Calu3 (cell line): ENCODE measurements at regions not wholly inside any gene's neighbourhood (a gene's known extent, or its start where the extent isn't known, plus 50 kb on each side); places are given as distances from the start of the nearest gene placed in this dataset.
"Not testable (repeated sequence)": the region's sequence is repeated elsewhere in the genome, so short reads cannot be mapped to it uniquely, and the experiment has no call there.

ENCODE experiments used
- BruUV-seq: library from RNA; stranded (reverse); fragments of 400-500 nt; replicated peaks from 2 replicates; lab custom pipeline; 2021; lab: Mats Ljungman, UMichigan
- CTCF ChIA-PET: fragments of 300-600 bp; sonication (Branson Sonifier 250); formaldehyde crosslinking; loops from one replicate; lab custom pipeline; 2022; ENCODE audit warnings: antibody characterized with exemption; lab: Charles Lee
- DNase-seq: peaks from one replicate; pipeline ENCODE4 v3.0.0; 2022
- H3K27ac Mint-ChIP-seq: one replicate; pipeline ENCODE4 v1.8.0; 2022; ENCODE audit warnings: mixed read lengths; ENCODE audit not compliant: unreplicated experiment
- H3K27me3 Mint-ChIP-seq: one replicate; pipeline ENCODE4 v1.8.0; 2022; ENCODE audit warnings: mixed read lengths; ENCODE audit not compliant: unreplicated experiment
- H3K36me3 Mint-ChIP-seq: one replicate; pipeline ENCODE4 v1.8.0; 2022; ENCODE audit warnings: mild to moderate bottlenecking, moderate library complexity, mixed read lengths; ENCODE audit not compliant: insufficient read depth, unreplicated experiment
- H3K4me1 Mint-ChIP-seq: one replicate; pipeline ENCODE4 v1.8.0; 2022; ENCODE audit warnings: mild to moderate bottlenecking, low read depth, mixed read lengths; ENCODE audit not compliant: unreplicated experiment
- H3K4me3 Mint-ChIP-seq: one replicate; pipeline ENCODE4 v1.8.0; 2022; ENCODE audit warnings: mild to moderate bottlenecking, low read depth, moderate library complexity, mixed read lengths; ENCODE audit not compliant: unreplicated experiment
- H3K9me3 Mint-ChIP-seq: one replicate; pipeline ENCODE4 v1.8.0; 2022; ENCODE audit warnings: low read depth, mixed read lengths; ENCODE audit not compliant: unreplicated experiment
- intact Hi-C: fragments of 100-400 bp; cut with micrococcal nuclease; formaldehyde crosslinking; loops from one replicate; pipeline ENCODE4 v1.10.0; 2022; ENCODE audit not compliant: unreplicated experiment
- TF ChIP-seq, protein P1 (sequence below): fragments of 200-600 bp; IDR thresholded peaks from one replicate; pipeline ENCODE4 v1.8.0; 2022; ENCODE audit warnings: antibody characterized with exemption; ENCODE audit not compliant: unreplicated experiment

DNA sequence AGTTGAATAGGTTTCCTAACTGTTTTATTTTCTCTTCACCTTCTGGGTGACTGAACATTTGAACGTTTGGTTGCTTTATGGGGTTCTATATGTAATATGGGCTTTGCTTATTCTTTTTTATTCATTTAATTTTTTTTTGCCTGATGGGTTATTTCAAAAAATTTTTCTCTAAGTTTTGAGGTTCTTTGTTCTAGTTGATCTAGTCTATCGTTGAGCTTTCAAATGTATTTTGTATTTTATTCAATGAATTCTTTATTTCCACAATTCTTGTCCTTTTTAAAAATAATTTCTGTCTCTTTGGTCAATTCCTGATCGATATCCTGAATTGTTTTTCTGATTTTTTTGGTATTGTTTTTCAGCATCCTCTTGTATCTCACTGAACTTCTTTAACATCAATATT, 239.5 kb upstream of the PCDH9 start:
- H3K27me3 Mint-ChIP-seq, result no peaks in the 10 kb centered on the region
- H3K4me1 Mint-ChIP-seq, result no peaks in the 10 kb centered on the region
- no peak overlapping the region for H3K4me3 Mint-ChIP-seq
- intact Hi-C loops, result no loop called here
- TF ChIP-seq, protein P1, sequence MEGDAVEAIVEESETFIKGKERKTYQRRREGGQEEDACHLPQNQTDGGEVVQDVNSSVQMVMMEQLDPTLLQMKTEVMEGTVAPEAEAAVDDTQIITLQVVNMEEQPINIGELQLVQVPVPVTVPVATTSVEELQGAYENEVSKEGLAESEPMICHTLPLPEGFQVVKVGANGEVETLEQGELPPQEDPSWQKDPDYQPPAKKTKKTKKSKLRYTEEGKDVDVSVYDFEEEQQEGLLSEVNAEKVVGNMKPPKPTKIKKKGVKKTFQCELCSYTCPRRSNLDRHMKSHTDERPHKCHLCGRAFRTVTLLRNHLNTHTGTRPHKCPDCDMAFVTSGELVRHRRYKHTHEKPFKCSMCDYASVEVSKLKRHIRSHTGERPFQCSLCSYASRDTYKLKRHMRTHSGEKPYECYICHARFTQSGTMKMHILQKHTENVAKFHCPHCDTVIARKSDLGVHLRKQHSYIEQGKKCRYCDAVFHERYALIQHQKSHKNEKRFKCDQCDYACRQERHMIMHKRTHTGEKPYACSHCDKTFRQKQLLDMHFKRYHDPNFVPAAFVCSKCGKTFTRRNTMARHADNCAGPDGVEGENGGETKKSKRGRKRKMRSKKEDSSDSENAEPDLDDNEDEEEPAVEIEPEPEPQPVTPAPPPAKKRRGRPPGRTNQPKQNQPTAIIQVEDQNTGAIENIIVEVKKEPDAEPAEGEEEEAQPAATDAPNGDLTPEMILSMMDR, result no peak
- no peak for DNase-seq
- BruUV-seq, result no TSS peak
- peaks cover 2% of the 10 kb centered on the region for H3K9me3 Mint-ChIP-seq
- CTCF ChIA-PET, result no interaction called here
- H3K27ac Mint-ChIP-seq, result no peak overlapping the region
- no peaks in the 10 kb centered on the region for H3K36me3 Mint-ChIP-seq

DNA sequence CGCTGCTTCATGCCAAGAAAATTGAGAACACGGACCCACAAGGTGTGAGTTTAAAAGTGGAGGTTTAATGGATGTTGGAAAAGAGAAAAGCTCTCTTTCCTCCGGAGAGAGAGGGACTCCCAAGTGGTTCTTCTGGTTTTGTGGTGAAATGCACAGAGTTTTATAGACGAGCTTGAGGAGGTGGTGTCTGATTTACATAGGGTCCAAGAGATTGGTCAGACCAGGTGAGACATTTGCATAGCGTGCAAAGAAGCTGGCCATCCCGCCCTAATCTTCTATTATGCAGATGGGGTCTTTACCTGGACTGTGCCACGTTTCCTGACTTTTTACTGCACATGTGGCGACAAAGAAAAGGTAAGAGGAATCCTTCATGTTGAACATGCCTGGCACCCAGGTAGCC, 236.4 kb upstream of the PCDH9 start:
- CTCF ChIA-PET, result no interaction called here
- DNase-seq, result no peak
- H3K9me3 Mint-ChIP-seq, result peaks cover 2% of the 10 kb centered on the region
- no peaks in the 10 kb centered on the region for H3K36me3 Mint-ChIP-seq
- TF ChIP-seq, protein P1, result no peak
- H3K27me3 Mint-ChIP-seq, result no peaks in the 10 kb centered on the region
- H3K4me1 Mint-ChIP-seq, result no peaks in the 10 kb centered on the region
- intact Hi-C loops, result no loop called here
- H3K27ac Mint-ChIP-seq, result no peak overlapping the region
- BruUV-seq, result no TSS peak
- no peak overlapping the region for H3K4me3 Mint-ChIP-seq

DNA sequence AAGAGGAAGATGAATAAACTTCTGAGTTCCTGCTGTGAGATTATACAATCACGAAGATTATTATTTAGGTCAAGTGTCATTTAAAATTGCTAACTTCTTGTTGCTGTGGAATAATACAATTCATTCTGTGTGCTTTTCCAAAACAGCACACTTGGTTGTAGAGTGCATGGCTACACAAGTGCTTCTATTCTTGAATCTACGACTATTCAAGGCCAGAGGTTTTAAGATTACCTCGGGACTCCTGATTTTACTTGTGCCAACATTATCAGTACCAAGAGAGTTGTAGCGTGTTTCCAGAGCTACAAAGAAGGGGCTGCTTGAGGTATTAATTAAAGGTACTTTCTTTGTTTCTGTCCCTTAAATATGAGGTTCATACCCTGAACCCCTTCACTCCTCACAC, 234.0 kb upstream of the PCDH9 start:
- no TSS peak for BruUV-seq
- TF ChIP-seq, protein P1, result no peak
- H3K27ac Mint-ChIP-seq, result no peak overlapping the region
- H3K36me3 Mint-ChIP-seq, result no peaks in the 10 kb centered on the region
- H3K27me3 Mint-ChIP-seq, result no peaks in the 10 kb centered on the region
- no peak overlapping the region for H3K4me3 Mint-ChIP-seq
- intact Hi-C loops, result no loop called here
- no peaks in the 10 kb centered on the region for H3K4me1 Mint-ChIP-seq
- peaks cover 5% of the 10 kb centered on the region for H3K9me3 Mint-ChIP-seq
- no peak for DNase-seq
- CTCF ChIA-PET, result no interaction called here

DNA sequence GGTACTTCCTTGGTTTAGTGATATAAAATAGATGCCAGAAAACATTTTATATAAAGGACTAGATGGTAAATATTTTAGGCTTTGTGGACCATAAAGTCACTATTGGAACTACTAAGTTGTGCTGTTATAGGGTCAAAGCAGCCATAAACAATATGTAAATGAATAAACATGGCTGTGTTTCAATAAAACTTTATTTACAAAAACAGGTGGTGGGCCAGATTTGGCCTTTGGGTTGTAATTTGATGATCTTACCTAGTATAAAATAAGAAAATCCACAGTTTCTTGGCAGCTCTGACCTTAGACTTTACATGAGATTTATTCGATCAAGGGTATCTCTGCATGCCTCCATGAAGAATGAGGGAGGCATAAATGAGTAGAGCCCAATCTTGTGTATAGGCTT, 232.0 kb upstream of the PCDH9 start:
- intact Hi-C loops, result no loop called here
- H3K4me1 Mint-ChIP-seq, result no peaks in the 10 kb centered on the region
- BruUV-seq, result no TSS peak
- no peak for DNase-seq
- no peak overlapping the region for H3K4me3 Mint-ChIP-seq
- no peak overlapping the region for H3K27ac Mint-ChIP-seq
- H3K9me3 Mint-ChIP-seq, result peaks cover 5% of the 10 kb centered on the region
- CTCF ChIA-PET, result no interaction called here
- TF ChIP-seq, protein P1, result no peak
- H3K36me3 Mint-ChIP-seq, result no peaks in the 10 kb centered on the region
- H3K27me3 Mint-ChIP-seq, result no peaks in the 10 kb centered on the region

DNA sequence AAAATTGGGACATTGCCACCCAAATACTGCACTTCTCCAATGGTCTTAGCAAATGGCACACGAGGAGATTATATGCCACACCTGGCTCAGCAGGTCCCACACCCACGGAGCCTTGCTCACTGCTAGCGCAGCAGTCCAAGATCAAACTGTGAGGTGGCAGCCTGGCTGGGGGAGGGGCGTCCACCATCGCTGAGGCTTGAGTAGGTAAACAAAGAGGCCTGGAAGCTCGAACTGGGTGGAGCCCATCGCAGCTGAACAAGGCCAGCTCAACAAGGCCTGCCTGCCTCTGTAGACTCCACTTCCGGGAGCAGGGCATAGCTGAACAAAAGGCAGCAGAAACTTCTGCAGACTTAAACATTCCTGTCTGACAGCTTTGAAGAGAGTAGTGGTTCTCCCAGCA, 222.4 kb upstream of the PCDH9 start:
- H3K9me3 Mint-ChIP-seq, H3K27ac Mint-ChIP-seq, DNase-seq, H3K4me1 Mint-ChIP-seq, intact Hi-C loops, H3K4me3 Mint-ChIP-seq, H3K36me3 Mint-ChIP-seq, CTCF ChIA-PET, BruUV-seq, H3K27me3 Mint-ChIP-seq: not testable (repeated sequence)
